ENCODE measurements at regions not wholly inside any gene's neighbourhood (a gene's known extent, or its start where the extent isn't known, plus 50 kb on each side); places are given as distances from the start of the nearest gene placed in this dataset.
"Not testable (repeated sequence)": the region's sequence is repeated elsewhere in the genome, so short reads cannot be mapped to it uniquely, and the experiment has no call there.

GRCh38 chr2:238521002-238521401 lies 94.3 kb downstream of the ASB1 start:
- no peak for DNase-seq (ENCODE audit: low read depth in 2 of 2)

- no peak for DNase-seq (ENCODE audit: low read depth in 2 of 2)
Observed at GRCh38 chr2:238521870-238522269, 95.1 kb downstream of the ASB1 start.

GRCh38 chr2:238523158-238524110 lies 96.7 kb downstream of the ASB1 start:
- no peak for DNase-seq (ENCODE audit: low read depth in 2 of 2)

- no peak for DNase-seq (ENCODE audit: low read depth in 2 of 2)
Observed at GRCh38 chr2:238524426-238524983, 97.8 kb downstream of the ASB1 start.

GRCh38 chr2:238525990-238526389 lies 99.3 kb downstream of the ASB1 start:
- no peak for DNase-seq (ENCODE audit: low read depth in 2 of 2)

GRCh38 chr2:238527565-238527964 lies 100.8 kb downstream of the ASB1 start:
- no peak for DNase-seq (ENCODE audit: low read depth in 2 of 2)

- DNase-seq (ENCODE audit: low read depth in 2 of 2) = no peak
Observed at GRCh38 chr2:238528953-238529781, 102.4 kb downstream of the ASB1 start.

- DNase-seq (ENCODE audit: low read depth in 2 of 2) = not testable (repeated sequence)
Observed at GRCh38 chr2:238531017-238531645, 104.4 kb downstream of the ASB1 start.

- DNase-seq (ENCODE audit: low read depth in 2 of 2) = not testable (repeated sequence)
Observed at GRCh38 chr2:238543732-238544131, 117.0 kb downstream of the ASB1 start.

- DNase-seq (ENCODE audit: low read depth in 2 of 2) = no peak
Observed at GRCh38 chr2:238548902-238549462, 122.3 kb downstream of the ASB1 start.

GRCh38 chr2:238549866-238550265 lies 123.1 kb downstream of the ASB1 start:
- no peak for DNase-seq (ENCODE audit: low read depth in 2 of 2)

GRCh38 chr2:238551091-238551490 lies 124.4 kb downstream of the ASB1 start:
- no peak for DNase-seq (ENCODE audit: low read depth in 2 of 2)

- DNase-seq (ENCODE audit: low read depth in 2 of 2) = no peak
Observed at GRCh38 chr2:238552226-238552625, 125.5 kb downstream of the ASB1 start.

GRCh38 chr2:238553159-238553558 lies 126.4 kb downstream of the ASB1 start:
- no peak for DNase-seq (ENCODE audit: low read depth in 2 of 2)

- no peak for DNase-seq (ENCODE audit: low read depth in 2 of 2)
Observed at GRCh38 chr2:238554468-238555315, 128.0 kb downstream of the ASB1 start.

GRCh38 chr2:238555786-238556542 lies 129.2 kb downstream of the ASB1 start:
- DNase-seq (ENCODE audit: low read depth in 2 of 2) = no peak

GRCh38 chr2:238557431-238557830 lies 130.7 kb downstream of the ASB1 start:
- no peak for DNase-seq (ENCODE audit: low read depth in 2 of 2)

GRCh38 chr2:238557936-238558335 lies 131.2 kb downstream of the ASB1 start:
- no peak for DNase-seq (ENCODE audit: low read depth in 2 of 2)

- DNase-seq (ENCODE audit: low read depth in 2 of 2) = no peak
Observed at GRCh38 chr2:238558456-238559099, 131.9 kb downstream of the ASB1 start.

Data from dermis microvascular lymphatic vessel endothelial cell (primary cell).